ENCODE measurements at regions not wholly inside any gene's neighbourhood (a gene's known extent, or its start where the extent isn't known, plus 50 kb on each side); places are given as distances from the start of the nearest gene placed in this dataset.
"Not testable (repeated sequence)": the region's sequence is repeated elsewhere in the genome, so short reads cannot be mapped to it uniquely, and the experiment has no call there.

DNA sequence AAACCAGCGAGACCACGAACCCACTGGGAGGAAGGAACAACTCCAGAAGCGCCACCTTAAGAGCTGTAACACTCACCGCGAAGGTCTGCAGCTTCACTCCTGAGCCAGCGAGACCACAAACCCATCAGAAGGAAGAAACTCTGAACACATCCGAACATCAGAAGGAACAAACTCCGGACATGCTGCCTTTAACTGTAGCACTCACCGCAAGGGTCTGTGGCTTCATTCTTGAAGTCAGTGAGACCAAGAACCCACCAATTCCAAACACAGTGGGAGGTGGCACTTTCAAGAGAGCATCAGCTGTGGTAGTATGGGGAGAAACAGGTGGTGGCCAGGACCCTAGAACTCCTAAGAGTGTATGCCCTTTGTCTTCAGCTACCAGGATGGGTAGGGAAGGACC, 179.8 kb upstream of the PKP2 start:
- TF ChIP-seq, protein P1, sequence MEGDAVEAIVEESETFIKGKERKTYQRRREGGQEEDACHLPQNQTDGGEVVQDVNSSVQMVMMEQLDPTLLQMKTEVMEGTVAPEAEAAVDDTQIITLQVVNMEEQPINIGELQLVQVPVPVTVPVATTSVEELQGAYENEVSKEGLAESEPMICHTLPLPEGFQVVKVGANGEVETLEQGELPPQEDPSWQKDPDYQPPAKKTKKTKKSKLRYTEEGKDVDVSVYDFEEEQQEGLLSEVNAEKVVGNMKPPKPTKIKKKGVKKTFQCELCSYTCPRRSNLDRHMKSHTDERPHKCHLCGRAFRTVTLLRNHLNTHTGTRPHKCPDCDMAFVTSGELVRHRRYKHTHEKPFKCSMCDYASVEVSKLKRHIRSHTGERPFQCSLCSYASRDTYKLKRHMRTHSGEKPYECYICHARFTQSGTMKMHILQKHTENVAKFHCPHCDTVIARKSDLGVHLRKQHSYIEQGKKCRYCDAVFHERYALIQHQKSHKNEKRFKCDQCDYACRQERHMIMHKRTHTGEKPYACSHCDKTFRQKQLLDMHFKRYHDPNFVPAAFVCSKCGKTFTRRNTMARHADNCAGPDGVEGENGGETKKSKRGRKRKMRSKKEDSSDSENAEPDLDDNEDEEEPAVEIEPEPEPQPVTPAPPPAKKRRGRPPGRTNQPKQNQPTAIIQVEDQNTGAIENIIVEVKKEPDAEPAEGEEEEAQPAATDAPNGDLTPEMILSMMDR (IDR thresholded peaks at IDR 0.05), result not testable (repeated sequence)
- not testable (repeated sequence) for TF ChIP-seq POLR2A, EP300 (IDR thresholded peaks at IDR 0.05)

Measured in tibial nerve (tissue), 4 donors.